ENCODE measurements at regions not wholly inside any gene's neighbourhood (a gene's known extent, or its start where the extent isn't known, plus 50 kb on each side); places are given as distances from the start of the nearest gene placed in this dataset.

DNA sequence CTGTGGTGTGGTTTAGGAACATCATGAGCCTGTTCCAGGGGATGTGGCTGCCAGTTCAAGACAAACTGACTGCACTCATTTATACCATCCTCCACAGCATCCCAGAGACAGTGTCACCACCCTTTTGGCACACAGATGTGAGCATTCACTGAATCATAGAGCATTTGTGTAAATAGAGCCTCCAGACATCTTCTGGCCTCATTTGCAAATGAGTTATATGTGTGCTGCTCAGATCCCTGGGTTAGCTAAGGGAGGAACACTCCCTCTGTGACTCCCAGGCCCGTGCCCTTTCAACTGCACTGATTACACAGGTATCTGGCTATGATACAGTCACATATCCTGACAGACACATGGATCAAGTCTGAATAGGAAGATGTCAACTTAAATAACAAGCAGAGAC is 351.5 kb upstream of the PLD5 start:
- TF ChIP-seq, protein P1, sequence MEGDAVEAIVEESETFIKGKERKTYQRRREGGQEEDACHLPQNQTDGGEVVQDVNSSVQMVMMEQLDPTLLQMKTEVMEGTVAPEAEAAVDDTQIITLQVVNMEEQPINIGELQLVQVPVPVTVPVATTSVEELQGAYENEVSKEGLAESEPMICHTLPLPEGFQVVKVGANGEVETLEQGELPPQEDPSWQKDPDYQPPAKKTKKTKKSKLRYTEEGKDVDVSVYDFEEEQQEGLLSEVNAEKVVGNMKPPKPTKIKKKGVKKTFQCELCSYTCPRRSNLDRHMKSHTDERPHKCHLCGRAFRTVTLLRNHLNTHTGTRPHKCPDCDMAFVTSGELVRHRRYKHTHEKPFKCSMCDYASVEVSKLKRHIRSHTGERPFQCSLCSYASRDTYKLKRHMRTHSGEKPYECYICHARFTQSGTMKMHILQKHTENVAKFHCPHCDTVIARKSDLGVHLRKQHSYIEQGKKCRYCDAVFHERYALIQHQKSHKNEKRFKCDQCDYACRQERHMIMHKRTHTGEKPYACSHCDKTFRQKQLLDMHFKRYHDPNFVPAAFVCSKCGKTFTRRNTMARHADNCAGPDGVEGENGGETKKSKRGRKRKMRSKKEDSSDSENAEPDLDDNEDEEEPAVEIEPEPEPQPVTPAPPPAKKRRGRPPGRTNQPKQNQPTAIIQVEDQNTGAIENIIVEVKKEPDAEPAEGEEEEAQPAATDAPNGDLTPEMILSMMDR (conservative IDR thresholded peaks at IDR 0.05 in 1 of 2, IDR thresholded peaks at IDR 0.05 in 1 of 2; ENCODE audit: low read depth in 1 of 2, low read length in 2 of 2): no peak
- no peak for TF ChIP-seq EZH2 (IDR thresholded peaks at IDR 0.05; ENCODE audit: low read length, missing control alignments)
